ENCODE measurements at regions not wholly inside any gene's neighbourhood (a gene's known extent, or its start where the extent isn't known, plus 50 kb on each side); places are given as distances from the start of the nearest gene placed in this dataset.
"Not testable (repeated sequence)": the region's sequence is repeated elsewhere in the genome, so short reads cannot be mapped to it uniquely, and the experiment has no call there.

GRCh38 chr20:56893226-56893917 lies 264.3 kb downstream of the TFAP2C start:
- DNase-seq (no peak), ATAC-seq (no peak)
- intact Hi-C loops (cut with DNase I, micrococcal nuclease), result no loop called here

GRCh38 chr20:56896447-56896846 lies 267.3 kb downstream of the TFAP2C start:
- DNase-seq (no peak), ATAC-seq (no peak)
- intact Hi-C loops (cut with DNase I, micrococcal nuclease), result no loop called here

- DNase-seq, result no peak
- ATAC-seq, result no peak
- intact Hi-C loops (cut with DNase I, micrococcal nuclease), result no loop called here
These were observed 268.3 kb downstream of the TFAP2C start for GRCh38 chr20:56897318-56897957.

- DNase-seq (no peak), ATAC-seq (no peak)
- intact Hi-C loops (cut with DNase I, micrococcal nuclease), result no loop called here
These were observed 268.8 kb downstream of the TFAP2C start for GRCh38 chr20:56897958-56898349.

GRCh38 chr20:56899506-56899905 lies 270.4 kb downstream of the TFAP2C start:
- ATAC-seq (no peak), DNase-seq (no peak)
- intact Hi-C loops (cut with DNase I, micrococcal nuclease), result no loop called here

- DNase-seq (no peak), ATAC-seq (no peak)
- intact Hi-C loops (cut with DNase I, micrococcal nuclease), result no loop called here
These were observed 271.1 kb downstream of the TFAP2C start for GRCh38 chr20:56900252-56900651.

- DNase-seq (no peak), ATAC-seq (no peak)
- intact Hi-C loops (cut with DNase I, micrococcal nuclease), result no loop called here
These were observed 274.3 kb downstream of the TFAP2C start for GRCh38 chr20:56903421-56903820.

- intact Hi-C loops (cut with DNase I, micrococcal nuclease), result no loop called here
- no peak for DNase-seq
- no peak for ATAC-seq
These were observed 274.8 kb downstream of the TFAP2C start for GRCh38 chr20:56903858-56904257.

- intact Hi-C loops (cut with DNase I, micrococcal nuclease), result no loop called here
- DNase-seq (no peak), ATAC-seq (no peak)
These were observed 281.0 kb downstream of the TFAP2C start for GRCh38 chr20:56909918-56910714.

GRCh38 chr20:56911946-56912345 lies 282.8 kb downstream of the TFAP2C start:
- DNase-seq (no peak), ATAC-seq (no peak)
- intact Hi-C loops (cut with DNase I, micrococcal nuclease), result no loop called here

GRCh38 chr20:56914532-56914931 lies 285.4 kb downstream of the TFAP2C start:
- no peak for DNase-seq

GRCh38 chr20:56916345-56916622 lies 287.2 kb downstream of the TFAP2C start:
- no peak for ATAC-seq
- intact Hi-C loops (cut with DNase I, micrococcal nuclease), result no loop called here

More at GRCh38 chr20:56914532-56914931, 285.4 kb downstream of the TFAP2C start:
- ATAC-seq, result no peak
- intact Hi-C loops (cut with DNase I, micrococcal nuclease), result no loop called here

GRCh38 chr20:56920041-56920440 lies 290.9 kb downstream of the TFAP2C start:
- ATAC-seq; intact Hi-C loops (cut with DNase I, micrococcal nuclease); DNase-seq: not testable (repeated sequence)

More at GRCh38 chr20:56916345-56916622, 287.2 kb downstream of the TFAP2C start:
- DNase-seq, result no peak

GRCh38 chr20:56922497-56922896 lies 293.4 kb downstream of the TFAP2C start:
- ATAC-seq, result no peak
- intact Hi-C loops (cut with DNase I, micrococcal nuclease), result no loop called here

GRCh38 chr20:56924292-56925081 lies 295.4 kb downstream of the TFAP2C start:
- no peak for ATAC-seq
- intact Hi-C loops (cut with DNase I, micrococcal nuclease), result no loop called here
- no peak for DNase-seq

More at GRCh38 chr20:56922497-56922896, 293.4 kb downstream of the TFAP2C start:
- no peak for DNase-seq

- intact Hi-C loops (cut with DNase I, micrococcal nuclease), result no loop called here
- ATAC-seq, result no peak
- no peak for DNase-seq
These were observed 296.1 kb downstream of the TFAP2C start for GRCh38 chr20:56925082-56925830.

- DNase-seq (no peak), ATAC-seq (no peak)
- intact Hi-C loops (cut with DNase I, micrococcal nuclease), result no loop called here
These were observed 296.7 kb downstream of the TFAP2C start for GRCh38 chr20:56925831-56926170.

- intact Hi-C loops (cut with DNase I, micrococcal nuclease), result no loop called here
- ATAC-seq (no peak), DNase-seq (no peak)
These were observed 297.4 kb downstream of the TFAP2C start for GRCh38 chr20:56926501-56926900.

GRCh38 chr20:56927127-56927526 lies 298.0 kb downstream of the TFAP2C start:
- intact Hi-C loops (cut with DNase I, micrococcal nuclease), result no loop called here
- DNase-seq (no peak), ATAC-seq (no peak)

Data from left colon (tissue), 2 donors.